Kidney (tissue), 13 donors: ENCODE measurements at regions not wholly inside any gene's neighbourhood (a gene's known extent, or its start where the extent isn't known, plus 50 kb on each side); places are given as distances from the start of the nearest gene placed in this dataset.

Source experiments
- DNase-seq, 5 donors: peaks; one replicate each; pipeline ENCODE4 v3.0.0-alpha.2; 2013 to 2020
- FAIRE-seq: peaks from 2 replicates; lab custom pipeline; 2012; peaks lifted over from hg19 to GRCh38; lab: Jason Lieb, UNC
- H3K27ac ChIP-seq, 2 donors: one replicate each; pipeline ENCODE4 v1.7.0; 2013; ENCODE audit warnings: low read depth in 2 of 2, low read length in 2 of 2, inconsistent platforms in 1 of 2
- H3K27me3 ChIP-seq: one replicate; pipeline ENCODE4 v1.7.1; 2013; ENCODE audit warnings: low read length, inconsistent platforms; ENCODE audit not compliant: control insufficient read depth, insufficient read depth
- H3K36me3 ChIP-seq, 3 donors: one replicate each; pipeline versions ENCODE4 v1.7.0 to v1.7.1; 2013; ENCODE audit warnings: low read length in 3 of 3, control low read depth in 1 of 3, inconsistent platforms in 1 of 3; ENCODE audit not compliant: insufficient read depth in 3 of 3, control insufficient read depth in 2 of 3
- H3K4me1 ChIP-seq, 3 donors: one replicate each; pipeline versions ENCODE4 v1.7.0 to v1.7.1; 2013; ENCODE audit warnings: low read length in 3 of 3, inconsistent platforms in 1 of 3, low read depth in 1 of 3; ENCODE audit not compliant: control insufficient read depth in 2 of 3, insufficient read depth in 2 of 3
- H3K4me3 ChIP-seq, 3 donors: one replicate each; pipeline versions ENCODE4 v1.7.0 to v1.8.1; 2013; ENCODE audit warnings: low read length in 3 of 3, control low read depth in 1 of 3, inconsistent platforms in 1 of 3
- H3K9ac ChIP-seq, 3 donors: one replicate each; pipeline versions ENCODE4 v1.7.0 to v1.7.1; 2013; ENCODE audit warnings: low read length in 3 of 3, control low read depth in 1 of 3, inconsistent platforms in 1 of 3
- H3K9me3 ChIP-seq, 3 donors: one replicate each; pipeline versions ENCODE4 v1.7.0 to v1.7.1; 2013; ENCODE audit warnings: low read length in 3 of 3, control low read depth in 1 of 3, inconsistent platforms in 1 of 3; ENCODE audit not compliant: control insufficient read depth in 2 of 3, insufficient read depth in 1 of 3
- intact Hi-C: fragments of 100-400 bp; cut with DNase I; formaldehyde crosslinking; loops from one replicate; pipeline ENCODE4 v1.11.1; 2022
- TF ChIP-seq, protein P1 (sequence below): IDR thresholded peaks from 3 replicates; pipeline ENCODE4 v1.5.1; 2012; ENCODE audit warnings: mild to moderate bottlenecking, moderate library complexity, borderline replicate concordance; ENCODE audit not compliant: insufficient read depth; ENCODE audit errors: extremely low read depth
- donor health status: control.
- donor health status: control.
- donor health status: control.
- donor health status: control.
- donor health status: control.
- donor health status: DM: yes; HTN: yes; CAD: no.
- donor health status: Normal renal cell carcinoma (clear cell type).

DNA sequence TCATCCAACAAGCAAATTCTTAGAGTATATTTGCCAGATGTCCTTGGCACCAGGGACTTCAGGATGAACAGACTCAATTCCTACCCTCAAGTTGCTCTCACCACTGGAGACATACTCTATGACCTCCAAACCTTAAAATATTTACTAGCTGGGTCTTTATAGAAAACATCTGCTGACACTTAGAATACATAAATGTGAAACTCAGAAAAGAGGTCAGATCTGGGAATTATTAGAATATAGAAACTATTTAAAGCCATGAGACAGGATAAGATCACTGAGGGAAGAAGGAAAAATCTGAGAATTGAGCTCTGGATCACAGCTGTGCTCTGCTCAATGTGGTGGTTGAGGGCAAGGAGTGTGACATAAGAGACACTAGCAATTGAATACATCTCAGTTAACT is 695.4 kb upstream of the UBE2E2 start:
- no peak for FAIRE-seq

DNA sequence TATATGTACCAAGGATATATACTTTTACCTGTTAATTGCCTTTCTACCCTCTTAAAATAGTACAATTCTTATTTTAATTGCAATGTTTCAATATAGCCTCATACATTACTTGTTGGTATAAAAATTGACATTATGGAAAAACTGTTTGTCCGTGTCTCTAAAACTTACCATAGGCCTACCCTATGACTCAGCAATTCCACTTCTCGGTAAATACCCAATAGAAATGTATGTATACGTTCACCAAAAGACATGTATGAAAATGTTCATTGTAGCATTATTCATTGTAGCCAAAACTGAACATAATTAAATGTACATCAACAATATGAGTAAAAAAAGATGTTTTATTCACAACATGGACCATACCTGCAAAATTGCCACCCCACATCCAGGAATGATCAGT is 679.2 kb upstream of the UBE2E2 start:
- no peaks in the 10 kb centered on the region for H3K4me1 ChIP-seq
- TF ChIP-seq, protein P1, sequence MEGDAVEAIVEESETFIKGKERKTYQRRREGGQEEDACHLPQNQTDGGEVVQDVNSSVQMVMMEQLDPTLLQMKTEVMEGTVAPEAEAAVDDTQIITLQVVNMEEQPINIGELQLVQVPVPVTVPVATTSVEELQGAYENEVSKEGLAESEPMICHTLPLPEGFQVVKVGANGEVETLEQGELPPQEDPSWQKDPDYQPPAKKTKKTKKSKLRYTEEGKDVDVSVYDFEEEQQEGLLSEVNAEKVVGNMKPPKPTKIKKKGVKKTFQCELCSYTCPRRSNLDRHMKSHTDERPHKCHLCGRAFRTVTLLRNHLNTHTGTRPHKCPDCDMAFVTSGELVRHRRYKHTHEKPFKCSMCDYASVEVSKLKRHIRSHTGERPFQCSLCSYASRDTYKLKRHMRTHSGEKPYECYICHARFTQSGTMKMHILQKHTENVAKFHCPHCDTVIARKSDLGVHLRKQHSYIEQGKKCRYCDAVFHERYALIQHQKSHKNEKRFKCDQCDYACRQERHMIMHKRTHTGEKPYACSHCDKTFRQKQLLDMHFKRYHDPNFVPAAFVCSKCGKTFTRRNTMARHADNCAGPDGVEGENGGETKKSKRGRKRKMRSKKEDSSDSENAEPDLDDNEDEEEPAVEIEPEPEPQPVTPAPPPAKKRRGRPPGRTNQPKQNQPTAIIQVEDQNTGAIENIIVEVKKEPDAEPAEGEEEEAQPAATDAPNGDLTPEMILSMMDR, result no peak
- H3K9me3 ChIP-seq, result peaks cover 0 to 3% (median 0%) of the 10 kb centered on the region in 3 donors
- H3K4me3 ChIP-seq, result no peak overlapping the region
- intact Hi-C loops, result no loop called here
- FAIRE-seq, result no peak
- no peak for DNase-seq
- H3K27me3 ChIP-seq, result no peaks in the 10 kb centered on the region
- no peaks in the 10 kb centered on the region for H3K36me3 ChIP-seq
- no peak overlapping the region for H3K27ac ChIP-seq
- no peak overlapping the region for H3K9ac ChIP-seq

More for the DNA sequence above, 695.4 kb upstream of the UBE2E2 start:
- TF ChIP-seq, protein P1, result no peak
- Histone ChIP-seq H3K9ac (no peak overlapping the region), H3K27me3 (no peaks in the 10 kb centered on the region), H3K27ac (no peak overlapping the region), H3K9me3 (no peaks in the 10 kb centered on the region), H3K36me3 (no peaks in the 10 kb centered on the region), H3K4me3 (no peak overlapping the region), H3K4me1 (no peaks in the 10 kb centered on the region)
- intact Hi-C loops, result no loop called here
- no peak for DNase-seq

DNA sequence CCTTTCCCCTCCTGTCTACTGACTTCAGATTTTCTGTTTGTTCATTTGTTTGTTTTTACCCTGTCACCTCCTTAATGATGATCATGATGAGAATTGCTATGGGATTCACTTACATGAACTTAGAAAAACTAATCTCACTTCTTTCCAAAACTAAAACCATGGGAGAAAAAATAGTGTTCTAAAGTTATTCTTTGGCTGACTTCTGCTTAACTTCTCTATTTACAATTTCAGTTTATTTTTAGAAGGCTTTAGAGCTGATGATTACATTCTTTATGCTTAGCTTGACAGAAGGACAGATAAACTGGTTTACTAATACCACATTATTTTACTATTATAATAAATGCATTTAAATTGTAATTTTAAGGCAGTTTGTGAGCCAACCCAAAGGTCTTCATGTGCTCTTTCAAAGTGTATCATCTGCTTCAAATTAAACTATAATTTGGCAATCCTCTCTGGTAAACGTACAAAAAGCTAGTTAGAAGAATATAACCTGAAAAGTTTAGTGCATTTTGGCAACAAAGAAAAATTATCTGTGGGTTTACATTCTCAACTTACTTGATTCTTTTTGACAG is 676.8 kb upstream of the UBE2E2 start:
- FAIRE-seq (no peak), DNase-seq (no peak)
- Histone ChIP-seq H3K9me3 (no peaks in the 10 kb centered on the region), H3K9ac (no peak overlapping the region), H3K4me3 (no peak overlapping the region), H3K27me3 (no peaks in the 10 kb centered on the region), H3K36me3 (no peaks in the 10 kb centered on the region), H3K27ac (no peak overlapping the region), H3K4me1 (no peaks in the 10 kb centered on the region)
- TF ChIP-seq, protein P1, result no peak
- intact Hi-C loops, result no loop called here

DNA sequence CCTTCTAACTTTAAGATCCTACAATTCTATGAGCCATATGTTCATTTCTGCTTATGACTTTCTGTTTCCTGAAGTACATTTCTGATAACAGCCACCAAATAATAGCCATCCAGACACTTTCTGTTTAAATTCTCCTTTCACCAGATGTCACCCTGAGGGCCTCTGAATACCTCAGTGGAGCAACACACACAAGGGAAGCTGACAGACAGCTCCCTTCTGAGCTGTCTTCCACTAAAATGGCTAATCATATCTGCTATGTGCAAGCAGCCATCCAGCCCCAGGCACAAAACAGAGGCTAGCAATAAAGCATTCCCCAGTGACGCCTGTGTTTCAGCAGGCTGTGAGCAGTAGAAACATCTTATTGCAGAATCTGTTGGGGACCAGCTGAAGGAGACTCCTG is 666.6 kb upstream of the UBE2E2 start:
- TF ChIP-seq, protein P1, result no peak
- intact Hi-C loops, result no loop called here
- no peaks in the 10 kb centered on the region for H3K36me3 ChIP-seq
- no peak overlapping the region for H3K9ac ChIP-seq
- no peaks in the 10 kb centered on the region for H3K4me1 ChIP-seq
- no peak overlapping the region for H3K4me3 ChIP-seq
- no peak overlapping the region for H3K27ac ChIP-seq
- H3K9me3 ChIP-seq, result peaks cover 0 to 3% (median 0%) of the 10 kb centered on the region in 3 donors
- no peaks in the 10 kb centered on the region for H3K27me3 ChIP-seq
- FAIRE-seq (no peak), DNase-seq (peak in 1 of 5 donors; percentile 29)
